Sigmoid colon (tissue), 4 donors: ENCODE measurements at regions not wholly inside any gene's neighbourhood (a gene's known extent, or its start where the extent isn't known, plus 50 kb on each side); places are given as distances from the start of the nearest gene placed in this dataset.

Experiments used
- POLR2A ChIP-seq, 2 donors: fragments of 450-650 bp; IDR thresholded peaks; one replicate each; pipeline ENCODE4 v1.6.1; 2016; ENCODE audit warnings: antibody characterized with exemption in 2 of 2, mild to moderate bottlenecking in 2 of 2, moderate library complexity in 2 of 2
- POLR2AphosphoS5 ChIP-seq, 4 donors: sonication (generic); formaldehyde crosslinking; IDR thresholded peaks; one replicate each; pipeline ENCODE4 v1.6.1; 2017; ENCODE audit warnings: antibody characterized with exemption in 4 of 4
- TF ChIP-seq, protein P1 (sequence below), 4 experiments: fragments of 450-650 bp in 3 of 4; fragments of 200-600 bp in 1 of 4; IDR thresholded peaks; one replicate each; pipeline ENCODE4 v1.5.1; 2016 to 2019; ENCODE audit warnings: antibody characterized with exemption in 4 of 4, mild to moderate bottlenecking in 3 of 4, moderate library complexity in 2 of 4

DNA sequence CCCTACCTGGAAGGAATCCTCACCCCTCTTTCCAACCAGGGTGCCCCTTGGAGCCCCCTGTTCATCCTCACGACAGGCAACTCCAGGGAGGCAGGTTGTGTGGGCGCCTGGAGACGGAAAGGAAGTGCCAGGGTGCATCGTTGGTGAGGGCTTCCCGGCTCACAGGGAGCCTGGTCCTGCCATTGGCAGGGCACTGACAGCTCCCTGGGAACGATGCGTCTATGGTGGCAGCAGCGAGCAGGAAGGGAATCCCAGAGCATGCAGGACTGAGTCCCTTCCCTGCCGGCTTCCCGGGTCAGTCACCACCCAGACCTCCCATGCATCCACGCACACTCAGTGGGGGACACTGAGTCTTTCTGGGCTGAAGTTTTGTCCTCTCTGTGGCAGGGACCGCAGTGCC is 117.6 kb downstream of the INHBB start:
- TF ChIP-seq, protein P1, sequence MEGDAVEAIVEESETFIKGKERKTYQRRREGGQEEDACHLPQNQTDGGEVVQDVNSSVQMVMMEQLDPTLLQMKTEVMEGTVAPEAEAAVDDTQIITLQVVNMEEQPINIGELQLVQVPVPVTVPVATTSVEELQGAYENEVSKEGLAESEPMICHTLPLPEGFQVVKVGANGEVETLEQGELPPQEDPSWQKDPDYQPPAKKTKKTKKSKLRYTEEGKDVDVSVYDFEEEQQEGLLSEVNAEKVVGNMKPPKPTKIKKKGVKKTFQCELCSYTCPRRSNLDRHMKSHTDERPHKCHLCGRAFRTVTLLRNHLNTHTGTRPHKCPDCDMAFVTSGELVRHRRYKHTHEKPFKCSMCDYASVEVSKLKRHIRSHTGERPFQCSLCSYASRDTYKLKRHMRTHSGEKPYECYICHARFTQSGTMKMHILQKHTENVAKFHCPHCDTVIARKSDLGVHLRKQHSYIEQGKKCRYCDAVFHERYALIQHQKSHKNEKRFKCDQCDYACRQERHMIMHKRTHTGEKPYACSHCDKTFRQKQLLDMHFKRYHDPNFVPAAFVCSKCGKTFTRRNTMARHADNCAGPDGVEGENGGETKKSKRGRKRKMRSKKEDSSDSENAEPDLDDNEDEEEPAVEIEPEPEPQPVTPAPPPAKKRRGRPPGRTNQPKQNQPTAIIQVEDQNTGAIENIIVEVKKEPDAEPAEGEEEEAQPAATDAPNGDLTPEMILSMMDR (IDR thresholded peaks at IDR 0.05): no peak
- TF ChIP-seq POLR2AphosphoS5 (IDR thresholded peaks at IDR 0.05) (no peak), POLR2A (IDR thresholded peaks at IDR 0.05) (no peak)
